ENCODE measurements at regions not wholly inside any gene's neighbourhood (a gene's known extent, or its start where the extent isn't known, plus 50 kb on each side); places are given as distances from the start of the nearest gene placed in this dataset.
A peak's percentile ranks its signal among the peaks of the same experiment; 100 is the strongest.

GRCh38 chr1:47703156-47703825 lies 265.4 kb downstream of the FOXD2 start:
- CTCF ChIA-PET: interaction anchor here (0.6 to 1.2 kb wide), 3 partner anchors 18 to 267 kb away, joined by 3 to 4 read pairs (median 3); no protein-coding TSS in a partner anchor
- POLR2A ChIA-PET (ENCODE audit: low non-redundant PET): no interaction called here
- peak overlapping the region; percentile 28; the same call in 1 of the 2 replicates for H3K27ac ChIP-seq
- TF ChIP-seq, protein P1, sequence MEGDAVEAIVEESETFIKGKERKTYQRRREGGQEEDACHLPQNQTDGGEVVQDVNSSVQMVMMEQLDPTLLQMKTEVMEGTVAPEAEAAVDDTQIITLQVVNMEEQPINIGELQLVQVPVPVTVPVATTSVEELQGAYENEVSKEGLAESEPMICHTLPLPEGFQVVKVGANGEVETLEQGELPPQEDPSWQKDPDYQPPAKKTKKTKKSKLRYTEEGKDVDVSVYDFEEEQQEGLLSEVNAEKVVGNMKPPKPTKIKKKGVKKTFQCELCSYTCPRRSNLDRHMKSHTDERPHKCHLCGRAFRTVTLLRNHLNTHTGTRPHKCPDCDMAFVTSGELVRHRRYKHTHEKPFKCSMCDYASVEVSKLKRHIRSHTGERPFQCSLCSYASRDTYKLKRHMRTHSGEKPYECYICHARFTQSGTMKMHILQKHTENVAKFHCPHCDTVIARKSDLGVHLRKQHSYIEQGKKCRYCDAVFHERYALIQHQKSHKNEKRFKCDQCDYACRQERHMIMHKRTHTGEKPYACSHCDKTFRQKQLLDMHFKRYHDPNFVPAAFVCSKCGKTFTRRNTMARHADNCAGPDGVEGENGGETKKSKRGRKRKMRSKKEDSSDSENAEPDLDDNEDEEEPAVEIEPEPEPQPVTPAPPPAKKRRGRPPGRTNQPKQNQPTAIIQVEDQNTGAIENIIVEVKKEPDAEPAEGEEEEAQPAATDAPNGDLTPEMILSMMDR (conservative IDR thresholded peaks at IDR 0.05; ENCODE audit: low read depth): no peak
- no peak for DNase-seq (ENCODE audit: low spot score)

GRCh38 chr1:47703981-47704596 lies 266.2 kb downstream of the FOXD2 start:
- peak; percentile 32 for DNase-seq (ENCODE audit: low spot score)
- ChIA-PET POLR2A (ENCODE audit: low non-redundant PET) (no interaction called here), CTCF (interaction anchor here (0.6 to 1.3 kb wide), 3 partner anchors 19 to 268 kb away, joined by 3 to 4 read pairs (median 4); no protein-coding TSS in a partner anchor)
- H3K27ac ChIP-seq: no peak overlapping the region
- TF ChIP-seq, protein P1 (conservative IDR thresholded peaks at IDR 0.05; ENCODE audit: low read depth): no peak

- no peak for DNase-seq (ENCODE audit: low spot score)
- POLR2A ChIA-PET (ENCODE audit: low non-redundant PET): no interaction called here
- CTCF ChIA-PET: no interaction called here
Observed at GRCh38 chr1:47705517-47706130, 267.8 kb downstream of the FOXD2 start.

DNA sequence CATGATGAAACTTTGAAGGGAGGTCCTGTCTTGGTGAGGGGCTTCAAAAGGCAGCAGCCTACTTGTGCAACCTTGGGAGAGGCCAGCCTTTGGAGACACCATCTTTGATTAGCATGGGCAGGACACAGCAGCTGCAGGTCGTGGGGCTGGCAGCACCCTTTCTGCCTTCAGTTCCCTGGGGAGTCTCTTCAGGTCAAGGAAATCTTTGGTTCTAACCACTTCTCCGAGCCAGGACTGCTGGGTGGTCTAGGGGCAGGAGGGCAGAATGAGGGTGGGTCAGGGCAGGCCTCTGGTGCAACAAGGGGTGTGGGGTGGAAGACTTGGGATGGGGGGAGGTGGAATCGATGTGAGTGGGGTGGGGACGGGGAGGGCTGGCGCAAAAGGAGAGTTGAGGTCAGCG lies 269.7 kb downstream of the FOXD2 start:
- POLR2A ChIA-PET (ENCODE audit: low non-redundant PET): no interaction called here
- no peak overlapping the region for H3K27ac ChIP-seq
- TF ChIP-seq, protein P1 (conservative IDR thresholded peaks at IDR 0.05; ENCODE audit: low read depth): no peak
- no peak for DNase-seq (ENCODE audit: low spot score)
- CTCF ChIA-PET: interaction anchor here (0.5 to 4.9 kb wide), 3 partner anchors 41 to 460 kb away, joined by 3 to 56 read pairs (median 4); partner anchors contain the start of gene FOXD2

More at GRCh38 chr1:47705517-47706130, 267.8 kb downstream of the FOXD2 start:
- no peak overlapping the region for H3K27ac ChIP-seq
- TF ChIP-seq, protein P1 (conservative IDR thresholded peaks at IDR 0.05; ENCODE audit: low read depth): no peak

DNA sequence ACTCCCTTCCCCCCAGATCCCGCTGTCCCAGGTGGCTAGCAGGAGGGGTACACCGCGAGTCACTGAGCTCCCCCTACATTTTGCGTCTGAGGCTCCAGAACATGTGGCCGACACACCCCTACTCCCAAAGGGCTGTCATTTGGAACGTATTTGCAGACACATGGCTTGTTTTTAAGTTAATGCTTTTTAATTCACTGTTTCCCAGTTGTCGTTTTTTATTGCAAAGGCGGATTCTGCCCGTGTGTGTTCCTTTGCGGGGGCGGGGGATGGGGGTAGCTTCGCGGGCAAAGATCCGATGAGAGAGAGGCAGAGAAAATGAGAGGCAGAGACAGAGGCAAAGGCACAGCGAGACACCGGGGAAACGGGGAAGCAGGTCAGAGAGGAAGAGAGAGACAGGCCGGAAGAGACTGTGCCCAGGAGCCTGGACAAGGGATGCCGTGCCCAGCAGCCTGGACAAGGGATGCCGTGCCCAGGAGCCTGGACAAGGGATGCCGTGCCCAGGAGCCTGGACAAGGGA lies 270.2 kb downstream of the FOXD2 start:
- no peak overlapping the region for H3K27ac ChIP-seq
- no peak for DNase-seq (ENCODE audit: low spot score)
- ChIA-PET POLR2A (ENCODE audit: low non-redundant PET) (no interaction called here), CTCF (interaction anchor here (0.5 to 4.9 kb wide), 2 partner anchors 271 to 459 kb away, joined by 3 to 56 read pairs; partner anchors contain the start of gene FOXD2)
- TF ChIP-seq, protein P1 (conservative IDR thresholded peaks at IDR 0.05; ENCODE audit: low read depth): no peak

- DNase-seq (ENCODE audit: low spot score): no peak
- TF ChIP-seq, protein P1 (conservative IDR thresholded peaks at IDR 0.05; ENCODE audit: low read depth): no peak
- H3K27ac ChIP-seq: no peak overlapping the region
- ChIA-PET POLR2A (ENCODE audit: low non-redundant PET) (no interaction called here), CTCF (interaction anchor here (0.8 to 4.9 kb wide), 4 partner anchors 18 to 320 kb away, joined by 3 to 56 read pairs (median 10); partner anchors contain the start of gene FOXD2)
Observed at GRCh38 chr1:47708658-47709018, 270.8 kb downstream of the FOXD2 start.

Data from RWPE1 (cell line).